Cerebellar cortex (tissue), 1 donor: ENCODE measurements at regions not wholly inside any gene's neighbourhood (a gene's known extent, or its start where the extent isn't known, plus 50 kb on each side); places are given as distances from the start of the nearest gene placed in this dataset.

Experiments
- DNase-seq: peaks from one replicate; pipeline ENCODE4 v3.0.0-alpha.2; 2015; ENCODE audit warnings: low spot score

- DNase-seq: no peak
Measured at GRCh38 chr2:167506395-167506794, 618.1 kb downstream of the XIRP2 start.

DNA sequence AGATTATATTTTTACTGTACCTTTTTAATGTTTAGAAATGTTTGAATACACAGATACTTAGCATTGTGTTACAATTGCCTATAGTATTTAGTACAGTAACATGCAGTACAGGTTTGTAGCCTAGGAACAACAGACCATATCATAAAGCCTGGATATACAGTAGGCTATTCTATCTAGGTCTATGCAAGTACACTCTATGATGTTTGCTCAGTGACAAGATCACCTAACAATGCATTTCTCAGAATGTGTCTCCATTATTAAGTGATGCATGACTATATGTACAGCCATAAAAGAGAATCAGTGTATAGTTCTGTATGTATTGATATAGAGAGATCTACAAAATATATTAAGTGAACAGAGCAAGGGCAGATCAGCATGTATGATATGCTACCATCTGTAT, 616.4 kb downstream of the XIRP2 start:
- no peak for DNase-seq

- DNase-seq: no peak
Measured at GRCh38 chr2:167504061-167504460, 615.8 kb downstream of the XIRP2 start.

DNA sequence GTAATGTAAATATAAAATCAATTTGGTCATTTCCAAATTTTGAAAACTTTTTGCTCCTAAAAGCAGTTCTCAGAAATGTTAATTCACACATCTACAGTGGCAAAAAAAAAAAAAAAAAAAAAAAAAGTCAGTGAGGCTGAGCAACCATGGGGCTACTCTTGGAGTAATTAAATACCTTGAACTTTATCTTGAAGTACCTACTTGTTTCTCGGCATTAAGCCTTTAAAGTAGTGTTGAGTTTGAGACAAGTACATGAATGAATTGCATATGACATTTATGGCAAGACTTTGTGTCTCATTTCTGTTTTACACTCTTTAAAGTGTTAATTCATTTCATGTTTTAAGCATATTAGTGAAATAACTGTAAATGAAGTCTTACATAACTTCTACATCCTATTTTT, 613.3 kb downstream of the XIRP2 start:
- no peak for DNase-seq

GRCh38 chr2:167493862-167494261, 605.6 kb downstream of the XIRP2 start:
- DNase-seq: no peak

GRCh38 chr2:167492486-167492885, 604.2 kb downstream of the XIRP2 start:
- no peak for DNase-seq

GRCh38 chr2:167491788-167492187, 603.5 kb downstream of the XIRP2 start:
- no peak for DNase-seq

- DNase-seq: no peak
Measured at GRCh38 chr2:167490455-167490854, 602.2 kb downstream of the XIRP2 start.

GRCh38 chr2:167489325-167489724, 601.0 kb downstream of the XIRP2 start:
- DNase-seq: peak; percentile 81

DNA sequence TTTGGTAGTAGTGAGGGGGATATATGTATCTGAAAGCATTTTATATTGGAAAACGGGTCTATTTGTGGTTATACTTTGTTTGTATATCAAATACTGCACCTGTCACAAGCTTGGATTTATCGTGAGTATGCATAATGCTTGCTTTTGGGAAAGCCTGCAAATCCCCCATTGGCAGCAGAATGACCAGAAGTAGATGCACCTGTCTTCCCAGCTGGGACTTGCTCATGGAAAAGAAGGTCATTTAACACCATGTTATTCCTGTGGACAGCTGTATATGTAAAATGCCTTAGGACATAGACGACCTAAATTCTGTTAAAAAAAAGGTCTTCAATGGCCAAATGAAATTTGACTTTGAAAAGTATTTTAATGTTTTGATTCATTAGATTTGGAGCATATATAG, 599.4 kb downstream of the XIRP2 start:
- peak; percentile 93 for DNase-seq

- no peak for DNase-seq
Measured at GRCh38 chr2:167484875-167485274, 596.6 kb downstream of the XIRP2 start.

DNA sequence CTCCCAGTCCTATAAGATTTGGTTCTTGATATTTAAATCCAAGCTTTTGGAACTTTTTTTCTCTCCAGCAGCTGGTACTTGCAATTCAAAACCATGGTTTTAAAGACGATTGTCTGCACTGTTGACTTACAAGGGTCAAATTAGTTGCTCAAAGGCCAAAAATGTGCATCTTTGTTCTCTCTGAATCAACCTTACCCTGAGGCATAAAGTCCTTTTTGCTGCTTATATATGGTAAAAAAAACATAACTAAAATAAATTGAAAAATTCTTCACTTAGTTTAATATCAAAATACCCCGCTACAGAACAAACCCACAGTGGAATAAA, 592.7 kb downstream of the XIRP2 start:
- DNase-seq: no peak

GRCh38 chr2:167480232-167480985, 592.1 kb downstream of the XIRP2 start:
- DNase-seq: no peak

DNA sequence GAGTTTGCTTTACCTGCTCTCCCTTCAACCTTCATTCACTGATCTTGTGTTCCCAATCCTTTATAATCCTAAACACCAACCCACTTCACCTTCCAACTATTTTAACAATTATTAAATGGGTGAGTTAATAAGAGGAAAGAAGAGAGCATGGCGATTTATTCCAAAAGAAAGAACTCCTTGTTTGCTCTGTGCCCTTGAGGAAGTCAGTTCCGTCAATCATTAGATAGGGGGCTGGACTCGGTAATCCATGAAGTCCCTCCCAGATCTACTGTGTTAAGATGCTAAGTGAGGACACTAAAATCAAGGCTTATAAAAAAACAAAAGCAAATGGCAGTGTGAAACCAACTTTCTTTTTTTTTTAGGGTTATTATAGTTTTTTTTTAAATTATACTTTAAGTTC, 589.9 kb downstream of the XIRP2 start:
- DNase-seq: no peak

- no peak for DNase-seq
Measured at GRCh38 chr2:167475791-167476190, 587.5 kb downstream of the XIRP2 start.

DNA sequence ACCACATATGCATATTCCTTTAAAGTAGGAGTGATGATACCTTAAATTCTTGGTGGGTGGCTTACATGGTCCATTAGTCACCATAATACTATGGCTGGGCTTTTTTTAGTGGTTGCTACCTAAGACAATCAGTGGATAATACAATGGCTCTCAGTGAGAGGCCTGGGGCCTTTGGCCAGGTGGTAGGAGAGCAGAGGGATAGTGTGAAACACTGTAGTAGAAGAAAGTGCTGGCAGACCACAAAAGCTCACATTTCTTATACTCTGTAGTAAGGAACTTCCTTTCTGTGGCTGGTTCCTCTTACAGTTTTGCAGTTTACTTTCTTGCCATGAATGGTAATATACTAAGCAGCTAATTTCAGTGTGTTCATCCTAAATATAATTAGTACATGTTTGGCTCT, 583.5 kb downstream of the XIRP2 start:
- no peak for DNase-seq

DNA sequence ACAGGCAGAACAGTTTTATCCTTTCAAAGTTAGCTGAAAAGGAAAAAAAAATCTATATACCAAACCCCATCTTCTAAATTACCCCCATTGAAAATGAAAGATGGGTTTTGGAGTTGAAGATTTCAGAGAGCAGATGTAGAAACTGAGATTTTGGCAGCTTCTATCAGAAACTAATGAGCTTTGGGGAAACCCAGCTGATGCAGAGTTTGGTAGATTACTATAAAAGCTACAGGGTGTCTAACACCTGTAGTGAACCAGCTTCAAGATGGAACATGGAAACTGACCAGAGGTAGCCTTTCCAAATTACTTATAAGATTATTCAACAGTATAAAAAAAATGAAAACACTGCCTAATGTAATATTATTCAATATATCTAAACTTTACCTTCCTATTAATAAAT, 583.1 kb downstream of the XIRP2 start:
- DNase-seq: no peak

DNA sequence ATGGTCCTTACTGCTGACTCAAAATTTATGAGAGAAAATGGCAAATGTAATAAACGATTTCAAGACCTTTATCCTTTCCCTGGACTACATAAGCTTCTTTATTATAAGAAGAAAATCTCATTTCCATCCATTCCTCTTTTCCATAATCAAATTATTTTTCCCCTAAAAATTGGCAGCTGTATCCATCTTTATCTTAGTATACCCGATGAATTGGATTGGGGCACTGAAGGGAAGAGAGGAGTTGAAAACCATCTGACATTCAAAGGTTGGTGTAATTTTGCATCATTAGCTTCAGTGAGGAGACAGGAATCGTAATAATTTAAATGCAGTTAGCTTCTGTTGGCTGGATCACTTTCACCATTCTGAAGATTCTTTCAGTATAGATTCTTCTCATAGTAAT, 574.1 kb downstream of the XIRP2 start:
- DNase-seq: no peak

GRCh38 chr2:167454036-167454435, 565.8 kb downstream of the XIRP2 start:
- DNase-seq: no peak

DNA sequence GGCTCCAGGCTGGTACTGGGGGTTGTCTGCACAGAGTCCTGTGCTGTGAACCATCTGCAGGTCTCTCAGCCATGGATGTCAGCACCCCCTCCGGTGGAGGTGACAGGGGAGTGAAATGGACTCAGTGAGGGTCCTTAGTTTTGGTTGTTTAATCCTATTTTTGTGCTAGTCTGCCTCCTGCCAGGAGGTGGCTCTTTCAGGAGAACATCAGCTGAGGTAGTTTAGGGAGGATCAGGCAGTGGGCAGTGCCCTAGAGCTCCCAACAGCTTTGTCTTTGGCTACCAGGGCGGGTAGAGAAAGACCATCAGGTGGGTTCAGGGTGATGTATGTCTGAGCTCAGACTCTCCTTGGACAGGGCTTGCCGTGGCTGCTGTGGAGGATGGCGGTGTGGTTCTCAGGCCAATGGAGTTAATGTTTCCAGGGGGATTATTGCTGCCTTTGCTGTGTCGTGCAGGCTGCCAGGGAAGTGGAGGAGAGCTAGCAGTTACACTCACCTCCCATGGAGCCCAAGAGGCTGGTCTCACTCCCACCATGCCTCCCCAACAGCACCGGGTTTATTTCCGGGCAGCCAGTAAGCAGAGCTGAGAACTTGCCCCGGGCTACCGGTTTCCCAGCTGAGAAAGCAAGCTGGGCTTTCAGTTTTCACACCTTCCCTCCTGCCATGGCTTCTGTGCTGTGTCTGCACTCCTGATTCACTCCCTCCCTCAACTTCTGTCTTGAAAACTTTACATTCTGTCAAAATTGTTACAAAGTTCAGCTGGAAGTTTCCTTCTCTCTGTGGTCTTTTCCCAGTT, 563.4 kb downstream of the XIRP2 start:
- DNase-seq: no peak

DNA sequence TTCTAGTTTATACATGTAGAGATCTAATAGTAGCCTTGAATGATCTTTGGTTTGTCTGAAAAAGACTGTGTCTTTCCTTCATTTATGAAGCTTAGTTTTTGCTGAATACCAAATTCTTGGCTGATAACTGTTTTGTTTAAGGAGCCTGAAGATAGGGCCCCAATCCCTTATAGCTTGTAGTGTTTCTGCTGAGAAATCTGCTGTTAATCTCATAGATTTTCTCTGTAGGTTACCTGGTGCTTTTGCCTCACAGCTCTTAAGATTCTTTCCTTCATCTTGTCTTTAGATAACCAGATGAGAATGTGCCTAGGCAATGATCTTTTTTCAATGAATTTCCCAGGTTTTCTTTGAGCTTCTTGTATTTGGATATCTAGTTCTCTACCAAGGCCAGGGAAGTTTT, 562.1 kb downstream of the XIRP2 start:
- DNase-seq: no peak

DNA sequence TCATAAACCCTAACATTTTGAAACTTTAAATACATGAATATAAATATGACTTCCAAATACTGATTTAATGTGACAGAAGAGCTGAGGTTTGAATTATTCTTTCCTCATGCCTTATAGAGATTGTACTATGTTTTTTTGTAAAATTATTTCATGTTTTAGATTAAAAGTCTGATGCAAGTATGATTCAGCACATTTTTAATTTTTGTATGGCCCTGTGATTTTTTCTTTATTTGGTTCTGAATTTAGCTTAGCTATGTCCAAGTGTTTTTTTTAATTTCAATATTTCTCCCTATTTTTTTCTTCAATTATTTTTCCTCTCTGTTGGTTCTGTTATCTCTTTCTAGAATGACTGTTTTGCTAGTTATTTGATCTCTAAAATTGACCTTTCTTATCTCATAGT, 552.1 kb downstream of the XIRP2 start:
- DNase-seq: no peak

DNA sequence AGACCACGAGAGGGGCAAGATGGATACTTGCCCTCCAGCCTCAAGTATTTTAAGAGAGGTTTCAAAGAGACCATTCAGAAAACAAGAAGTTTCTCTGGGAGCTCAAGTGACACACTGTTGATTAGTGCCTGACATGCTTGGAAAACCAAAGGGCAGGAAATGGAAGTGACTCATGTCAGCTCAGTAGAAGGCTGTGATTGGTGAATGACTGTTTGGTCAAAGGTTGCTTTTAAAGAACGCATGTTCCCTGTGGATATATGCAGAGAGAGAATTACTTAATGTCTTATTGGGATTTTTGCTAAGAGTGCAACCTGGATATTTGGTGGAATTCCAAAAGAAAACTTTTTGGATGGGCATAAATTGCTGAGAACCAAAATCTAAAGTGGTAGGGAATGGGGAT, 549.9 kb downstream of the XIRP2 start:
- DNase-seq: no peak

DNA sequence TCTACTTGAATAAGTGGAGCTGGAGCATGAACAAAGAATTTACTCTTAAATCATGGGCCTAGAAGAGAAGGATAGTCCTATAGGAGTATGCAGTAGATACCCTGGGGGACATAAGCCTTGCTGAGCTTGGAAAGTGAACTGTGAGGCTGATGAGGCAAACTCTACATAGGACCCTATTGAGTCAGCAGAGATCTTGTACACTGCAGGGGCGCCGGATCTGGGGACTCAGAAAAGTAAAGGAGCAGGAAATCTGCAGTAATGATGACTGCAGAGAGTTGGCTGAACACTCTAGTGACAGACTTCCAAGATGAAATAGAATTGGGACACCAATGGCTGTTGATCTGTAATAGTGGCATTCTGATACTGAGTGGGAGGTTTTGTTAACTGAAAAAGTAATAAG, 543.7 kb downstream of the XIRP2 start:
- DNase-seq: no peak
